ENCODE measurements at regions not wholly inside any gene's neighbourhood (a gene's known extent, or its start where the extent isn't known, plus 50 kb on each side); places are given as distances from the start of the nearest gene placed in this dataset.
"Not testable (repeated sequence)": the region's sequence is repeated elsewhere in the genome, so short reads cannot be mapped to it uniquely, and the experiment has no call there.

DNA sequence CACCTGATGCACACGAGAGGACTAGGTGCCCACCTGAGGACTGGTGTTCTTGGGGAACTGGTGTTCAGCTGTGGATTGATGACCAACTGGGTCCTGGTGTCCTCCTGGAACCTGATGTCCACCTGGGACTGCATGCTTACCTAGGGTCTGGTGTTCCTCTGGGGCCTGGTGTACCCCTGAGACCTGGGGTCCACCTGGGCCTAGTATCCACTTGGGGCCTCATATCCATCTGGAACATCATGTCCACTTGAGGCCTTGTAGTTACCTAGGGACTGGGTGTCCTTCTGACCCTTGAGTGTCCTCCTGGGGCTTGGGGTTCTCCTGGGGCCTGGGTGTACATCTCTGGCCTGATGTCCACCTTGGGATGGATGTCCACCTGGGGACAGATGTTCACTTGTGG lies 197.2 kb downstream of the POTEM start:
- H3K36me3 ChIP-seq (ENCODE audit: insufficient read depth, low read length); H3K4me3 Mint-ChIP-seq; H3K27ac Mint-ChIP-seq; H3K9me3 Mint-ChIP-seq; H3K4me1 ChIP-seq (ENCODE audit: insufficient read depth, low read length); H3K4me3 ChIP-seq (ENCODE audit: low read length in 2 of 2); CTCF ChIA-PET (ENCODE audit: partially characterized antibody); H3K27ac ChIP-seq (ENCODE audit: low read depth, low read length); H3K27me3 ChIP-seq (ENCODE audit: insufficient read depth, low read length); H3K9me3 ChIP-seq (ENCODE audit: control insufficient read depth in 1 of 2, low read length in 2 of 2); POLR2A ChIA-PET (ENCODE audit: partially characterized antibody); intact Hi-C loops (cut with micrococcal nuclease); H3K36me3 Mint-ChIP-seq; H3K27me3 Mint-ChIP-seq; H3K4me1 Mint-ChIP-seq: not testable (repeated sequence)
- peak in 1 of 5 donors; percentile 13 for DNase-seq

DNA sequence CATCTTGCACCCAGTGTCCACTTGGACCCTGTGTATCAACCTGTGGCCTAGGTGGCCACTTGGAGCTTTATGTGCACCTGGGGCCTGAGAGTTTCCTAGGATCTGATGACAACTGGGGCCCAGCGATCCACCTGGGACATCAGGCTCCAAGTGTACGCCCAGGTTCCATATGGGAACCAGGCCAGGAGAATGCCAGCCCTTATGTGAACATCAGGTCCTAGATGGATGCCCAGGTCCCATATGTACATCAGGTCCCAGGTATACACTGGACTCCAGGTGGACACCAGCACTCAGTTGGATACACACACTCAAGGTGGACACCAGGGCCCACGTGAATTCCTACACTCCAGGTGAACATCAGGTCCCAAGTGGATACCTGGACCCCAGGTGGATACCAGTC lies 198.8 kb downstream of the POTEM start:
- H3K27me3 ChIP-seq (ENCODE audit: insufficient read depth, low read length); H3K9me3 Mint-ChIP-seq; H3K4me1 Mint-ChIP-seq; H3K4me3 Mint-ChIP-seq; H3K36me3 Mint-ChIP-seq; H3K9me3 ChIP-seq (ENCODE audit: control insufficient read depth in 1 of 2, low read length in 2 of 2); H3K36me3 ChIP-seq (ENCODE audit: insufficient read depth, low read length); CTCF ChIA-PET (ENCODE audit: partially characterized antibody); DNase-seq; H3K27ac Mint-ChIP-seq; H3K4me1 ChIP-seq (ENCODE audit: insufficient read depth, low read length); H3K27me3 Mint-ChIP-seq; H3K27ac ChIP-seq (ENCODE audit: low read depth, low read length); intact Hi-C loops (cut with micrococcal nuclease); POLR2A ChIA-PET (ENCODE audit: partially characterized antibody); H3K4me3 ChIP-seq (ENCODE audit: low read length in 2 of 2): not testable (repeated sequence)

DNA sequence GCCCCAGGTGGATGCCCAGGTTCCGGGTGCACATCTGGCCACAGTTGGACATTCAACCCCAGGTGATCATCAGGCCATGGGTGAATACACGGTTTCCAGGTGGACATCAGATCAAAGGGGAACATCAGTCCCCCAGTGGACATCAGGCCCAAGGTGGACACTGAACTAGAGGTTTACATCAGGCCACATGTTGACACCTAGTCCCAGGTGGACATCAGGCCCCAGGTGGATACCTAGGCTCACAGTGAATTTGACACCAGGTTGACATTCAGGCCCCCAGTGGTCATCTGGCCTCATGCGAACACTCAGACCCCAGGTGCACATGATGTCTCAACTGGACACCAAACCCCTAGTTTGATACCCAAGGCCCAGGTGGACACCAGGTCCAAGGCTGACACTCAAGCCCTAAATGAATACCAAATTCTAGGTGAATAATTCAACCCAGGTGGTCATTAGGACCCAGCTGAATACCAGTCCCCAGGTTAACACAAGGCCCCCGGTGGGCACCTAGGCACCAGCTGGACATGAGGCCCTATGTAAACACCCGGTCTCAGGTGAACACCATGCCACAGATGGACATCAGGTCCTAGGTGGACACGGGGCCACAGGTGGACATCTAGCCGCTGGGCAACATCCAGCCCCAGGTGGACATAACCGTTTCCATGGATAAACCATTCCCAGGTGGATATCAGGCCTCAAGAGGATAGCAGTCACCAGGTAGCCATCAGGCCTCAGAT lies 200.4 kb downstream of the POTEM start:
- H3K36me3 Mint-ChIP-seq; H3K36me3 ChIP-seq (ENCODE audit: insufficient read depth, low read length); H3K9me3 ChIP-seq (ENCODE audit: control insufficient read depth in 1 of 2, low read length in 2 of 2); H3K4me3 Mint-ChIP-seq; H3K4me1 Mint-ChIP-seq; POLR2A ChIA-PET (ENCODE audit: partially characterized antibody); H3K9me3 Mint-ChIP-seq; H3K4me1 ChIP-seq (ENCODE audit: insufficient read depth, low read length); H3K4me3 ChIP-seq (ENCODE audit: low read length in 2 of 2); H3K27ac ChIP-seq (ENCODE audit: low read depth, low read length); H3K27me3 Mint-ChIP-seq; H3K27me3 ChIP-seq (ENCODE audit: insufficient read depth, low read length); CTCF ChIA-PET (ENCODE audit: partially characterized antibody); intact Hi-C loops (cut with micrococcal nuclease); H3K27ac Mint-ChIP-seq: not testable (repeated sequence)
- DNase-seq = peak in 1 of 5 donors; percentile 36

DNA sequence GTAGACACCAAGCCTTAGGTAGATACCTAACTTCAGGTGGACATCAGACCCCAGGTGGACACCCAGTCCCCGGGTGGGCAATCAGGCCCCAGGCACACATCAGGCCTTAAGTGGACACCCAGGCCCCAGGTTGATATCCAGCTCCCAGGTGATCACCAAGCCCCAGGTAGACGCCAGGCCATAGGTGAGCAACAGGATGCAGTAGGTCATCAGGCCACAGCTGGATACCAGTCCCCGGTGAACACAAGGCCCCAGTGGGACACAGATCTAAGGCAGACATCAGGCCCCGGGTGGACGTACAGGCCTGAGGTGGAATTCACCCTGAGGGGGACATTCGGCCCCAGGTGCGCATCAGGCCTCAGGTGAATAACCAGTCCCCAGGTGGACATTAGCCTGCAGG lies 201.0 kb downstream of the POTEM start:
- H3K27ac ChIP-seq (ENCODE audit: low read depth, low read length); H3K9me3 ChIP-seq (ENCODE audit: control insufficient read depth in 1 of 2, low read length in 2 of 2); H3K36me3 ChIP-seq (ENCODE audit: insufficient read depth, low read length); POLR2A ChIA-PET (ENCODE audit: partially characterized antibody); H3K4me3 Mint-ChIP-seq; CTCF ChIA-PET (ENCODE audit: partially characterized antibody); intact Hi-C loops (cut with micrococcal nuclease); H3K4me3 ChIP-seq (ENCODE audit: low read length in 2 of 2); H3K27ac Mint-ChIP-seq; H3K4me1 ChIP-seq (ENCODE audit: insufficient read depth, low read length); H3K27me3 ChIP-seq (ENCODE audit: insufficient read depth, low read length); H3K36me3 Mint-ChIP-seq; H3K27me3 Mint-ChIP-seq; H3K9me3 Mint-ChIP-seq; H3K4me1 Mint-ChIP-seq: not testable (repeated sequence)
- peak in 1 of 5 donors; percentile 11 for DNase-seq

DNA sequence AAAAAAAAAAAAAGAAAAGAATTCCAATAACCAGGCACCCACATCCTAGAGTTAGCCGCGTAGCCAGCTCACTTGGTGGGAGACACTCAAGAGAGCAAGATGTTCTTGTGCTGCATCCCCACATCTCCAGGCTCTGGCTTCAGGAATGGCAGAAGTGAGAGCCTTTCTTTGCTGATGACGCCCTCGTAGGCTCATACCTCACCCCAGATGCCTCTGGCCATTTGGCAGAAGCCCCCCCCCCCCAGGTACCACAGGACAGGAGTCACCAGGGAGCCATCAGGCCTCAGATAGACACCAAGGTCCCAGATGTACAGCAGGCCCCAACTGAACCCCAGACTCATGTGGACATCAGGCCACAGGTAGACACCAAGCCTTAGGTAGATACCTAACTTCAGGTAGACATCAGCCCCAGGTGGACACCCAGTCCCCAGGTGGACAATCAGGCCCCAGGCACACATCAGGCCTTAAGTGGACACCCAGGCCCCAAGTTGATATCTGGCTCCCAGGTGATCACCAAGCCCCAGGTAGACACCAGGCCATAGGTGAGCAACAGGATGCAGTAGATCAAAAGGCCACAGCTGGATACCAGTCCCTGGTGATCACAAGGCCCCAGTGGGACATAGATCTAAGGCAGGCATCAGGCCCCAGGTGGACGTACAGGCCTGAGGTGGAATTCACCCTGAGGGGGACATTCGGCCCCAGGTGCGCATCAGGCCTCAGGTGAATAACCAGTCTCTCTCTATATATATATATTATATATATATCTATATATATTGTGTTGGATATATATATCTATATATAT lies 202.5 kb downstream of the POTEM start:
- H3K36me3 ChIP-seq (ENCODE audit: insufficient read depth, low read length); H3K27ac ChIP-seq (ENCODE audit: low read depth, low read length); H3K4me3 Mint-ChIP-seq; intact Hi-C loops (cut with micrococcal nuclease); H3K27me3 Mint-ChIP-seq; POLR2A ChIA-PET (ENCODE audit: partially characterized antibody); H3K27me3 ChIP-seq (ENCODE audit: insufficient read depth, low read length); H3K4me1 Mint-ChIP-seq; H3K27ac Mint-ChIP-seq; H3K36me3 Mint-ChIP-seq; H3K9me3 ChIP-seq (ENCODE audit: control insufficient read depth in 1 of 2, low read length in 2 of 2); CTCF ChIA-PET (ENCODE audit: partially characterized antibody); H3K4me3 ChIP-seq (ENCODE audit: low read length in 2 of 2); H3K4me1 ChIP-seq (ENCODE audit: insufficient read depth, low read length); H3K9me3 Mint-ChIP-seq: not testable (repeated sequence)
- peak in 1 of 5 donors; percentile 34 for DNase-seq

DNA sequence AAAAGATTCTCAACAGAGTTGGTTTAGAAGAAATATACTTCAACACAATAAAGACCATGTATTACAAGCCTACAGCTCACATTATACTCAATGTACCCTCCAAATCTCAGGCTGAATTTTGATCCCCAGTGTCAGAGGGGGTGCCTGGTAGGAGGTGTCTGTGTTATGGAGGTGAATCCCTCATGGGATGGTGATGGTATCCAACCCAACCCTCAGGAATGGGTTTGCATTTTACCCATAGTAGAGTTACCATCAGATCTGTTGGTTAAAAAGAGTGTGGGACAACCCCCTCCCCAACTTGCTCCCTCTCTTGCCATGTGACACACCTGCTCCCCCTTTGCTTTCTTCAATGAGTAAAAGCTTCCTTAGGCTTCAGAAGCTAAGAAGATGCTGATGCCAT lies 205.5 kb downstream of the POTEM start:
- H3K27ac Mint-ChIP-seq; CTCF ChIA-PET (ENCODE audit: partially characterized antibody); H3K27me3 Mint-ChIP-seq; H3K4me1 Mint-ChIP-seq; intact Hi-C loops (cut with micrococcal nuclease); POLR2A ChIA-PET (ENCODE audit: partially characterized antibody); H3K4me1 ChIP-seq (ENCODE audit: insufficient read depth, low read length); H3K27me3 ChIP-seq (ENCODE audit: insufficient read depth, low read length); H3K4me3 ChIP-seq (ENCODE audit: low read length in 2 of 2); H3K4me3 Mint-ChIP-seq; H3K36me3 Mint-ChIP-seq; H3K9me3 Mint-ChIP-seq; H3K27ac ChIP-seq (ENCODE audit: low read depth, low read length); H3K36me3 ChIP-seq (ENCODE audit: insufficient read depth, low read length); H3K9me3 ChIP-seq (ENCODE audit: control insufficient read depth in 1 of 2, low read length in 2 of 2): not testable (repeated sequence)
- DNase-seq = peak in 1 of 5 donors; percentile 11

DNA sequence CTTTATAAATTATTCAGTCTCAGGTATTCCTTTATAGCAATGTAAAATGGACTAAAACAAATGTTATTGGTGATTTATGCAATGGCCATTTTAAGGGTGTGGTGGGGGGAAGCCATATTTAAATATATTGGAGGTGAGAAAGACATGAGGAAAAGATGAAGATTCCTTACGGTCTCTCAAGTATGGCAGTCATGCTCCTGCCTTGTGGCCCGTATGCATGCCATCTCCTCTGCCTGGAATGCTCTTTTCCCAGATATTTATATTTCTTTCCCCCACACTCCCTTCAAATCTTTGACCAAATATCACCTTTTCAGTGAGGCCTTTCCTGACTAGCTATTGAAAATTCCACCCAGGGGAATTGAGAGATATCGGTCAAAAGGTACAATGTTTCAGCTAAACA lies 206.0 kb downstream of the POTEM start:
- H3K9me3 ChIP-seq (ENCODE audit: control insufficient read depth in 1 of 2, low read length in 2 of 2); H3K36me3 Mint-ChIP-seq; H3K27me3 Mint-ChIP-seq; H3K27ac ChIP-seq (ENCODE audit: low read depth, low read length); POLR2A ChIA-PET (ENCODE audit: partially characterized antibody); H3K4me3 Mint-ChIP-seq; intact Hi-C loops (cut with micrococcal nuclease); DNase-seq; H3K9me3 Mint-ChIP-seq; CTCF ChIA-PET (ENCODE audit: partially characterized antibody); H3K4me3 ChIP-seq (ENCODE audit: low read length in 2 of 2); H3K4me1 ChIP-seq (ENCODE audit: insufficient read depth, low read length); H3K27me3 ChIP-seq (ENCODE audit: insufficient read depth, low read length); H3K36me3 ChIP-seq (ENCODE audit: insufficient read depth, low read length); H3K4me1 Mint-ChIP-seq; H3K27ac Mint-ChIP-seq: not testable (repeated sequence)

DNA sequence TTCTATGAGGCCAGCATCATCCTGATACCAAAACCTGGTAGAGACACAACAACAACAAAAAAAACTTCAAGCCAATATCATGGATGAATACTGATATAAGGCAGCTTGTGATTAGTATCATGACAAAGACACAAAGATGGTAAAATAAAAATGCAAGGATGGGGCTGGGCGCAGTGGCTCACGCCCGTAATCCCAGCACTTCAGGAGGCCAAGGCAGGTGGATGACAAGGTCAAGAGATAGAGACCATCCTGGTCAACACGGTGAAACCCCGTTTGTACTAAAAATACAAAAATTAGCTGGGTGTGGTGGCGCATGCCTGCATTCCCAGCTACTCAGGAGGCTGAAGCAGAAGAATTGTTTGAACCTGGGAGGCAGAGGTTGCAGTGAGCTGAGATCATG lies 210.2 kb downstream of the POTEM start:
- intact Hi-C loops (cut with micrococcal nuclease) = not testable (repeated sequence)

More for the DNA sequence above, 210.2 kb downstream of the POTEM start:
- H3K36me3 ChIP-seq (ENCODE audit: insufficient read depth, low read length); H3K9me3 Mint-ChIP-seq; H3K27me3 ChIP-seq (ENCODE audit: insufficient read depth, low read length); H3K27me3 Mint-ChIP-seq; H3K4me3 ChIP-seq (ENCODE audit: low read length in 2 of 2); H3K4me1 ChIP-seq (ENCODE audit: insufficient read depth, low read length); H3K4me3 Mint-ChIP-seq; H3K9me3 ChIP-seq (ENCODE audit: control insufficient read depth in 1 of 2, low read length in 2 of 2); H3K27ac ChIP-seq (ENCODE audit: low read depth, low read length); H3K36me3 Mint-ChIP-seq; POLR2A ChIA-PET (ENCODE audit: partially characterized antibody); H3K4me1 Mint-ChIP-seq; H3K27ac Mint-ChIP-seq; CTCF ChIA-PET (ENCODE audit: partially characterized antibody): not testable (repeated sequence)
- peak in 1 of 5 donors; percentile 11 for DNase-seq
